OCI-LY1 (cell line): ENCODE measurements at regions not wholly inside any gene's neighbourhood (a gene's known extent, or its start where the extent isn't known, plus 50 kb on each side); places are given as distances from the start of the nearest gene placed in this dataset.

ENCODE experiments used
- CTCF ChIP-seq: fragments of 200-600 bp; sonication (generic), shearing (Covaris generic); IDR thresholded peaks from 2 replicates; pipeline ENCODE4 v1.5.1; 2017; ENCODE audit warnings: mild to moderate bottlenecking, antibody characterized with exemption, low read length, moderate library complexity, mixed read lengths
- EZH2 ChIP-seq: fragments of 200-600 bp; sonication (generic), shearing (Covaris generic); IDR thresholded peaks from 2 replicates; pipeline ENCODE4 v1.8.0; 2017; ENCODE audit warnings: borderline replicate concordance, mixed run types, mild to moderate bottlenecking, antibody characterized with exemption, low read length, moderate library complexity, mixed read lengths

GRCh38 chr14:55976655-55977054, 141.6 kb upstream of the PELI2 start:
- TF ChIP-seq EZH2 (no peak), CTCF (no peak)
